ENCODE measurements at regions not wholly inside any gene's neighbourhood (a gene's known extent, or its start where the extent isn't known, plus 50 kb on each side); places are given as distances from the start of the nearest gene placed in this dataset.

GRCh38 chr1:208909011-208909984 lies 665.1 kb upstream of the PLXNA2 start:
- no peak overlapping the region for H3K4me3 ChIP-seq (ENCODE audit: low read depth, poor library complexity, severe bottlenecking)
- TF ChIP-seq CTCF (IDR thresholded peaks at IDR 0.05) (no peak), POLR2A (IDR thresholded peaks at IDR 0.05) (no peak)
- no peak for DNase-seq (ENCODE audit: low spot score in 2 of 2)
- intact Hi-C loops (cut with DNase I; ENCODE audit: low total_unique reads) = no loop called here
- WGBS, 2 donors = 69 to 74% methylated on average over 8 of the region's 8 CpGs

- TF ChIP-seq POLR2A (IDR thresholded peaks at IDR 0.05) = no peak
- no peak for TF ChIP-seq CTCF (IDR thresholded peaks at IDR 0.05)
- no peak for DNase-seq (ENCODE audit: low spot score in 2 of 2)
- H3K4me3 ChIP-seq (ENCODE audit: low read depth, poor library complexity, severe bottlenecking) = no peak overlapping the region
- intact Hi-C loops (cut with DNase I; ENCODE audit: low total_unique reads) = no loop called here
These were observed 666.0 kb upstream of the PLXNA2 start for GRCh38 chr1:208910161-208910560.

GRCh38 chr1:208917281-208917680 lies 666.2 kb upstream of the CAMK1G start:
- TF ChIP-seq POLR2A (IDR thresholded peaks at IDR 0.05) = no peak
- no peak for TF ChIP-seq CTCF (IDR thresholded peaks at IDR 0.05)
- DNase-seq (ENCODE audit: low spot score in 2 of 2) = no peak
- no peak overlapping the region for H3K4me3 ChIP-seq (ENCODE audit: low read depth, poor library complexity, severe bottlenecking)
- WGBS, 2 donors = 64 to 65% methylated on average over 5 of the region's 5 CpGs
- intact Hi-C loops (cut with DNase I; ENCODE audit: low total_unique reads) = no loop called here

GRCh38 chr1:208917723-208918122 lies 665.8 kb upstream of the CAMK1G start:
- no peak overlapping the region for H3K4me3 ChIP-seq (ENCODE audit: low read depth, poor library complexity, severe bottlenecking)
- intact Hi-C loops (cut with DNase I; ENCODE audit: low total_unique reads) = no loop called here
- 57 to 74% methylated on average over 3 of the region's 3 CpGs for WGBS, 2 donors
- no peak for DNase-seq (ENCODE audit: low spot score in 2 of 2)
- TF ChIP-seq CTCF (IDR thresholded peaks at IDR 0.05) (no peak), POLR2A (IDR thresholded peaks at IDR 0.05) (no peak)

GRCh38 chr1:208918160-208918559 lies 665.4 kb upstream of the CAMK1G start:
- no peak for DNase-seq (ENCODE audit: low spot score in 2 of 2)
- intact Hi-C loops (cut with DNase I; ENCODE audit: low total_unique reads) = no loop called here
- TF ChIP-seq POLR2A (IDR thresholded peaks at IDR 0.05) (no peak), CTCF (IDR thresholded peaks at IDR 0.05) (no peak)
- H3K4me3 ChIP-seq (ENCODE audit: low read depth, poor library complexity, severe bottlenecking) = no peak overlapping the region

- WGBS, 2 donors = 71 to 75% methylated on average over 2 of the region's 2 CpGs
- H3K4me3 ChIP-seq (ENCODE audit: low read depth, poor library complexity, severe bottlenecking) = no peak overlapping the region
- no peak for DNase-seq (ENCODE audit: low spot score in 2 of 2)
- TF ChIP-seq POLR2A (IDR thresholded peaks at IDR 0.05) (no peak), CTCF (IDR thresholded peaks at IDR 0.05) (no peak)
- intact Hi-C loops (cut with DNase I; ENCODE audit: low total_unique reads) = no loop called here
These were observed 664.1 kb upstream of the CAMK1G start for GRCh38 chr1:208919371-208919770.

All from lower leg skin (tissue), 4 donors.